ENCODE measurements at regions not wholly inside any gene's neighbourhood (a gene's known extent, or its start where the extent isn't known, plus 50 kb on each side); places are given as distances from the start of the nearest gene placed in this dataset.

DNA sequence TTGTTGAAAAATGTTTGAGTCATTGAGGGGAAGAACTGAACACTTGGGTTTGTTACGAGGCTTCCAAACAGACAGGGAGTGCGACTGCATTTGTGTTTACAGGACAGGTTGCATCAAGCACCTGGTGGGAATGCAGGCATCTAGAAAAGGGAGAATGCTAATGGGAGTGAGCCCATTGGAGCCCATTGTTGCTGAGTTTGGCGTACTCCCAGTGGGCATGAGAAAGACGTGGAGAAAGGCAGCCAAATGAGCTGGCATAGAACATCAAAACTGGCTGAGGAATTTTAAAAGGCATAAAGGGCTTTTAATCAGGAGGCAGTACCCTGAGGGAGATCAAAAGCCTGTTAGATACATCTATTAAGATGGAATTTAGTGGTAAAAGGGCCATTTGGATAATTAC is 171.6 kb upstream of the NPSR1 start:
- TF ChIP-seq CTCF (IDR thresholded peaks at IDR 0.05; ENCODE audit: insufficient read depth, missing control alignments) = no peak
- FAIRE-seq = no peak
- DNase-seq (ENCODE audit: insufficient read length, low spot score) = no peak

DNA sequence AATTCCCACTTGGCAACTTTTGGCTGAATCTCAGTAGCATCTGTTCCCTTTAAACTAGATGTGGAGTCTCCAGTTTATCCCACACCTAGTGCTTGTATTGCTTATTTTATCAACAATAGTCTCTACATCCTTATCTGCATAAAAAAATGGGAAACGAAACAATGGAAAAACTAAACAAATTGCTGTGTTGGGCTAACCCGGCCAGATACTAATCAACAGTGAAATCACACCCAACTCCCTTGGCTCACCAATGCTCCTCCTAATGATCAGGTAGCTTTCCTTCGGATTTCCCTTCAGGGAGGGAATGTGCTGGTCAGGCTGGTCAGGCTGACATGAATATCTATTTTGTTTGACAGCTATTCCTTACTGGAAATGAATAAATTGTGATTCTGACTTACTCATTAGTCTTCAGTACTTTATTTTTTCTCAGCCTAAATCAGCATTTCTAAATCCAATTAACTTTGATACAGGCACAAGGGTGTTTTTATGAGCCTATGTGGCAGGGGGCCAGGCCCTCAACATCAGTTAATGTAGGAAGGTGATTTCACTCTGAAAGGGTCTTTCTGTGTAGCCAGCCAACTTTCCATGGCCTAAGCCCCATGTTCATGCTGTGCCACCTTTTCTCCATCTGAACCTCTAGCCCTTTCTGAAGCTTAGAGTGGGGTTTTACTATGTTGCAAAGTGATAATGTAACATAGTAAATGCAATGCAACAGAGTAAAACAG is 170.5 kb upstream of the NPSR1 start:
- FAIRE-seq (no peak), DNase-seq (ENCODE audit: insufficient read length, low spot score) (no peak)
- TF ChIP-seq CTCF (IDR thresholded peaks at IDR 0.05; ENCODE audit: insufficient read depth, missing control alignments) = no peak

DNA sequence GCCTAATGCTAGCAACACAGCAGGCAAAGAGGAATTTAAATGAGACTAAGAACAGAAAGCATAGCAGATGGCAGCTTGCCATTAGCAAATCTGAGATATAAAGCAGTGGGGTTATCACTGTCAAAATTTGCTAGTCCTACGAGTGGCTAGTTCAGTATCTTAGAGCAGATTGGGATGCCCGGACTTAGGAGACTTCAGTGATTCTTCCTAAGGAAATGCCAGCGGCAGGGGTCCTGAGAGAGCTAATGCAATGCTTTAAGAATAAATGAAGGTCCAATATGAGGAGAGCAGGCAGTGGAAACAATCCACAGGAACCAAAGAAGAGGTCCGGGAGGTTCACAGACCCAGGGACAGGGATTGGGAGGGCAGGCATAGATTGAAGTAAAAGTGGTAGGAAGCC is 169.3 kb upstream of the NPSR1 start:
- DNase-seq (ENCODE audit: insufficient read length, low spot score) (no peak), FAIRE-seq (no peak)
- TF ChIP-seq CTCF (IDR thresholded peaks at IDR 0.05; ENCODE audit: insufficient read depth, missing control alignments) = no peak

DNA sequence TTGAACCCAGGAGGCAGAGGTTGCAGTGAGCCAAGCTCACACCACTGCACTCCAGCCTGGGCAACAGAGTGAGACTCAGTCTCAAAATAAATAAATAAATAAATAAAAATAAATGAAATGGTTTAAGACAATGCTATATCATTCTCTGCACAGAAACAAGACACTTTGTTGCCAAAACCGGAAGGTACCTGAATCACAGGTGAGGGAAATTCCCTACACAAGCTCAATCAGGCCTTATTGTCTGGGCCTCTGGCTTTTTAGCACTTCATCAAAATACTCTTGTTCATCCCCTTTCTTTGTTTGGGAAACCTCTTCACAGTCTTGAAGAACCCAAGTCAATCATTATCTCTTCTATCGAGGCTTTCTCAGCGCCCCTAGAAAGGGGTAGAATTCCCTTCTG is 166.1 kb upstream of the NPSR1 start:
- FAIRE-seq (no peak), DNase-seq (ENCODE audit: insufficient read length, low spot score) (no peak)
- TF ChIP-seq CTCF (IDR thresholded peaks at IDR 0.05; ENCODE audit: insufficient read depth, missing control alignments) = no peak

- FAIRE-seq = no peak
- TF ChIP-seq CTCF (IDR thresholded peaks at IDR 0.05; ENCODE audit: insufficient read depth, missing control alignments) = no peak
These were observed 164.3 kb upstream of the NPSR1 start for GRCh38 chr7:34493752-34494151.

DNA sequence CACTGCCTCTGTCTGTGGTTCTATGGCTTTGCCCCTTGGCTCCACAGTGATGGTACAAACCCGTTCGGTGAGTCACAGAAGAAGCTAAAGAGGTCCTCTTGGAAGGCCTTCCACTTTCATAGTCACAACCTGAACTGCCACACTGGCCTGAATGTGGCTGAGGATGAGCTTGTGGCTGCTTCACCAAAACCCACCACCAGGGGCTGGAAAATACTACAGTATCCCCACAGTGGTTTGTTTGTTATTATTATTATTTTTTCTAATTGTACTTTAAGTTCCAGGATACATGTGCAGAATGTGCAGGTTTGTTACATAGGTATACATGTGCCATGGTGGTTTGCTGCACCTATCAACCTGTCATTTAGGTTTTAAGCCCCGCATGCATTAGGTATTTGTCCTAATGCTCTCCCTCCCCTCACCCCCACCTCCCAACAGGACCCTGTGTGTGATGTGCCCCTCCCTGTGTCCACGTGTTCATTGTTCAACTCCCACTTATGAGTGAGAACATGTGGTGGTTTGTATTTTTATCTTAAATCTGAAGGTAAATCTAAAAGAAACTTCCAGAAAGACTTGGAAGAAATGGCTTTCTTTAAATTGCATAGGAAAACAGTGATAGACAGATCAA is 160.8 kb upstream of the NPSR1 start:
- no peak for FAIRE-seq
- no peak for DNase-seq (ENCODE audit: insufficient read length, low spot score)
- TF ChIP-seq CTCF (IDR thresholded peaks at IDR 0.05; ENCODE audit: insufficient read depth, missing control alignments) = no peak

More at GRCh38 chr7:34493752-34494151, 164.3 kb upstream of the NPSR1 start:
- no peak for DNase-seq (ENCODE audit: insufficient read length, low spot score)

DNA sequence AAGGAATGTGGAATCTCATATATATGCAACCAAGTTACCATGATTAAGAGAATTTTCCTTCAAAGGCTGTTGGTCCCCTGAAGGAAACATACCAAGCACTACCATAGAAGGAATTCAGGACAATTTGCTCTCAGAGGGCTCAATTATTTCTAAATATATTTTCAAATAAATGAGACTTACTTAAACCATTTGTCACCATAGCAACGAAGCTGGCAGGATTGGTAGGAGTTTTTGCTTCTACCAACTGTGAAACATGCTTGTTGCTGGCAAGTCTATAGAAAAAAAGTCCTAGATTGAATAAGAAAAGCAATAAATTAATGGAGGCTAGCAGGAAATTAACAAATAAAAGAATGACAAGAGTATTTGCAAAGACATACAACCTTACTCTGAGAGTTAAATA is 156.9 kb upstream of the NPSR1 start:
- FAIRE-seq (no peak), DNase-seq (ENCODE audit: insufficient read length, low spot score) (no peak)
- TF ChIP-seq CTCF (IDR thresholded peaks at IDR 0.05; ENCODE audit: insufficient read depth, missing control alignments) = no peak

Data from D721Med (cell line).